Neutrophil (primary cell): ENCODE measurements at regions not wholly inside any gene's neighbourhood (a gene's known extent, or its start where the extent isn't known, plus 50 kb on each side); places are given as distances from the start of the nearest gene placed in this dataset.

Experiments
- H3K27ac ChIP-seq: fragments of 200-600 bp; sonication (generic); 2 replicates; pipeline ENCODE4 v1.5.1; 2016; ENCODE audit warnings: mild to moderate bottlenecking, moderate library complexity
- H3K27me3 ChIP-seq: fragments of 200-600 bp; sonication (generic); 2 replicates; pipeline ENCODE4 v1.6.0; 2016; ENCODE audit warnings: mild to moderate bottlenecking
- H3K36me3 ChIP-seq: fragments of 200-600 bp; sonication (generic); 2 replicates; pipeline ENCODE4 v1.5.1; 2017
- H3K4me1 ChIP-seq, 2 experiments: fragments of 200-600 bp in 1 of 2; sonication (generic) in 1 of 2; 1 replicate in 1 of 2; 2 replicates in 1 of 2; pipeline versions ENCODE4 v1.5.1 to v1.6.1; 2013 to 2016; ENCODE audit warnings: low read depth in 1 of 2, low read length in 1 of 2, mild to moderate bottlenecking in 1 of 2, moderate library complexity in 1 of 2; ENCODE audit not compliant: control insufficient read depth in 1 of 2, insufficient read depth in 1 of 2
- H3K4me3 ChIP-seq, 2 experiments: fragments of 200-600 bp in 1 of 2; sonication (generic) in 1 of 2; 1 replicate in 1 of 2; 2 replicates in 1 of 2; pipeline ENCODE4 v1.5.1; 2013 to 2016; ENCODE audit warnings: low read depth in 1 of 2, low read length in 1 of 2, mild to moderate bottlenecking in 1 of 2, moderate library complexity in 1 of 2
- H3K9me3 ChIP-seq: fragments of 200-600 bp; sonication (generic); 2 replicates; pipeline ENCODE4 v1.5.1; 2016
- CTCF ChIP-seq: fragments of 200-600 bp; sonication (generic); IDR thresholded peaks from 2 replicates; pipeline ENCODE4 v1.5.1; 2016; ENCODE audit warnings: antibody characterized with exemption

GRCh38 chr1:234779160-234779538 lies 169.2 kb upstream of the IRF2BP2 start:
- Histone ChIP-seq H3K9me3 (no peaks in the 10 kb centered on the region), H3K36me3 (no peaks in the 10 kb centered on the region), H3K27me3 (no peaks in the 10 kb centered on the region), H3K4me1 (peaks cover 55 to 56% of the 10 kb centered on the region in 2 experiments), H3K27ac (peak overlapping the region; percentile 65), H3K4me3 (no peak overlapping the region)
- no peak for TF ChIP-seq CTCF

- TF ChIP-seq CTCF = no peak
- H3K4me3 ChIP-seq = peak overlapping the region; percentile 2 to 12
- H3K27ac ChIP-seq = peak overlapping the region; percentile 65
- H3K4me1 ChIP-seq = peaks cover 62% of the 10 kb centered on the region in 2 experiments
- no peaks in the 10 kb centered on the region for H3K27me3 ChIP-seq
- no peaks in the 10 kb centered on the region for H3K36me3 ChIP-seq
- no peaks in the 10 kb centered on the region for H3K9me3 ChIP-seq
These were observed 168.5 kb upstream of the IRF2BP2 start for GRCh38 chr1:234778221-234779159.

- H3K27me3 ChIP-seq = no peaks in the 10 kb centered on the region
- peaks cover 65% of the 10 kb centered on the region in 2 experiments for H3K4me1 ChIP-seq
- H3K36me3 ChIP-seq = no peaks in the 10 kb centered on the region
- peak overlapping the region in 1 of 2 experiments; percentile 12 for H3K4me3 ChIP-seq
- no peaks in the 10 kb centered on the region for H3K9me3 ChIP-seq
- peak overlapping the region; percentile 65 for H3K27ac ChIP-seq
- no peak for TF ChIP-seq CTCF
These were observed 167.9 kb upstream of the IRF2BP2 start for GRCh38 chr1:234777856-234778220.

- no peak for TF ChIP-seq CTCF
- no peak overlapping the region for H3K4me3 ChIP-seq
- peak overlapping the region; percentile 65 for H3K27ac ChIP-seq
- H3K27me3 ChIP-seq = no peaks in the 10 kb centered on the region
- H3K36me3 ChIP-seq = no peaks in the 10 kb centered on the region
- H3K4me1 ChIP-seq = peaks cover 72% of the 10 kb centered on the region in 2 experiments
- H3K9me3 ChIP-seq = no peaks in the 10 kb centered on the region
These were observed 167.2 kb upstream of the IRF2BP2 start for GRCh38 chr1:234776876-234777855.

GRCh38 chr1:234776256-234776875 lies 166.4 kb upstream of the IRF2BP2 start:
- peaks cover 80% of the 10 kb centered on the region in 2 experiments for H3K4me1 ChIP-seq
- H3K27me3 ChIP-seq = no peaks in the 10 kb centered on the region
- TF ChIP-seq CTCF = no peak
- H3K36me3 ChIP-seq = no peaks in the 10 kb centered on the region
- H3K27ac ChIP-seq = peak overlapping the region; percentile 65
- H3K4me3 ChIP-seq = peak overlapping the region in 1 of 2 experiments; percentile 22
- H3K9me3 ChIP-seq = no peaks in the 10 kb centered on the region
